Liver (tissue), 3 donors: ENCODE measurements at regions not wholly inside any gene's neighbourhood (a gene's known extent, or its start where the extent isn't known, plus 50 kb on each side); places are given as distances from the start of the nearest gene placed in this dataset.

ENCODE experiments used
- GABPA ChIP-seq, 2 donors: IDR thresholded peaks in 1 of 2; conservative IDR thresholded peaks in 1 of 2; 2 replicates each; pipeline ENCODE4 v1.6.1; 2016; ENCODE audit warnings: antibody characterized with exemption in 2 of 2, mild to moderate bottlenecking in 1 of 2, moderate library complexity in 1 of 2
- JUND ChIP-seq, 2 donors: IDR thresholded peaks; 2 replicates each; pipeline ENCODE4 v1.6.1; 2016; ENCODE audit warnings: antibody characterized with exemption in 2 of 2
- RXRA ChIP-seq, 2 donors: IDR thresholded peaks; 2 replicates each; pipeline ENCODE4 v1.6.1; 2017 to 2018; ENCODE audit warnings: antibody characterized with exemption in 2 of 2, mild to moderate bottlenecking in 1 of 2
- SP1 ChIP-seq: IDR thresholded peaks from 2 replicates; pipeline ENCODE4 v1.6.1; 2018; ENCODE audit warnings: antibody characterized with exemption, mild to moderate bottlenecking
- TAF1 ChIP-seq: conservative IDR thresholded peaks from 2 replicates; pipeline ENCODE4 v1.6.1; 2016; ENCODE audit warnings: antibody characterized with exemption, mild to moderate bottlenecking
- YY1 ChIP-seq: IDR thresholded peaks from 2 replicates; pipeline ENCODE4 v1.6.1; 2016; ENCODE audit warnings: antibody characterized with exemption, mild to moderate bottlenecking
- TF ChIP-seq, protein P1 (sequence below): fragments of 150-350 bp; IDR thresholded peaks from 2 replicates; pipeline ENCODE4 v1.5.1; 2017; ENCODE audit warnings: improper control_type of control experiment, low read depth, low read length; ENCODE audit not compliant: missing input control
- TF ChIP-seq, protein P2 (sequence below): IDR thresholded peaks from 2 replicates; pipeline ENCODE4 v1.6.1; 2016; ENCODE audit warnings: antibody characterized with exemption
- TF ChIP-seq, protein P3 (sequence below): IDR thresholded peaks from 2 replicates; pipeline ENCODE4 v1.6.1; 2016; ENCODE audit warnings: antibody characterized with exemption
- TF ChIP-seq, protein P4 (sequence below): IDR thresholded peaks from 2 replicates; pipeline ENCODE4 v1.6.1; 2016; ENCODE audit warnings: antibody characterized with exemption, mild to moderate bottlenecking
- donor health status: healthy.
- donor health status: healthy.

DNA sequence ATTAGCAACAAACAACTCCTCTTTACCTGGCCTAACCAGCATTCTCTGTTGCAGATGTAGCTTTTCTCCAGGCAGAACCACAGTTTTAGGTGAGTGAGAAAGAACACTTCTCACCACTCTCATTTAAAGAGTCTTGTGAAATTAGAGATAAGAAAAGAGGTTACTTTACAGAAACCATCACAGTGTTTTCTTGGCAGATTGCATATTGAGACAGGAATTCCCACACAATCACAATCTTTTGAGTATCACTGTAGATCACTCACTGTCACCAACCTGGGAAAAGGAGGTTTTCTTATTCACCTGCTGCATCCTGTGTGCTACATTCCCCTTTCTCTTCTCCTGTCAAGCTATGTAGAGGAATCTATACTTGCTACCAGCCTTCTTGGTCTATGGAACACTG, 574.6 kb downstream of the SLC4A3 start:
- TF ChIP-seq, protein P1, sequence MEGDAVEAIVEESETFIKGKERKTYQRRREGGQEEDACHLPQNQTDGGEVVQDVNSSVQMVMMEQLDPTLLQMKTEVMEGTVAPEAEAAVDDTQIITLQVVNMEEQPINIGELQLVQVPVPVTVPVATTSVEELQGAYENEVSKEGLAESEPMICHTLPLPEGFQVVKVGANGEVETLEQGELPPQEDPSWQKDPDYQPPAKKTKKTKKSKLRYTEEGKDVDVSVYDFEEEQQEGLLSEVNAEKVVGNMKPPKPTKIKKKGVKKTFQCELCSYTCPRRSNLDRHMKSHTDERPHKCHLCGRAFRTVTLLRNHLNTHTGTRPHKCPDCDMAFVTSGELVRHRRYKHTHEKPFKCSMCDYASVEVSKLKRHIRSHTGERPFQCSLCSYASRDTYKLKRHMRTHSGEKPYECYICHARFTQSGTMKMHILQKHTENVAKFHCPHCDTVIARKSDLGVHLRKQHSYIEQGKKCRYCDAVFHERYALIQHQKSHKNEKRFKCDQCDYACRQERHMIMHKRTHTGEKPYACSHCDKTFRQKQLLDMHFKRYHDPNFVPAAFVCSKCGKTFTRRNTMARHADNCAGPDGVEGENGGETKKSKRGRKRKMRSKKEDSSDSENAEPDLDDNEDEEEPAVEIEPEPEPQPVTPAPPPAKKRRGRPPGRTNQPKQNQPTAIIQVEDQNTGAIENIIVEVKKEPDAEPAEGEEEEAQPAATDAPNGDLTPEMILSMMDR = no peak
- TF ChIP-seq TAF1 (no peak), GABPA (IDR thresholded peaks at IDR 0.05 in 1 of 2, conservative IDR thresholded peaks at IDR 0.05 in 1 of 2) (no peak), YY1 (no peak), JUND (IDR thresholded peaks at IDR 0.05) (no peak), SP1 (no peak), RXRA (IDR thresholded peaks at IDR 0.05) (no peak)
- TF ChIP-seq, protein P2, sequence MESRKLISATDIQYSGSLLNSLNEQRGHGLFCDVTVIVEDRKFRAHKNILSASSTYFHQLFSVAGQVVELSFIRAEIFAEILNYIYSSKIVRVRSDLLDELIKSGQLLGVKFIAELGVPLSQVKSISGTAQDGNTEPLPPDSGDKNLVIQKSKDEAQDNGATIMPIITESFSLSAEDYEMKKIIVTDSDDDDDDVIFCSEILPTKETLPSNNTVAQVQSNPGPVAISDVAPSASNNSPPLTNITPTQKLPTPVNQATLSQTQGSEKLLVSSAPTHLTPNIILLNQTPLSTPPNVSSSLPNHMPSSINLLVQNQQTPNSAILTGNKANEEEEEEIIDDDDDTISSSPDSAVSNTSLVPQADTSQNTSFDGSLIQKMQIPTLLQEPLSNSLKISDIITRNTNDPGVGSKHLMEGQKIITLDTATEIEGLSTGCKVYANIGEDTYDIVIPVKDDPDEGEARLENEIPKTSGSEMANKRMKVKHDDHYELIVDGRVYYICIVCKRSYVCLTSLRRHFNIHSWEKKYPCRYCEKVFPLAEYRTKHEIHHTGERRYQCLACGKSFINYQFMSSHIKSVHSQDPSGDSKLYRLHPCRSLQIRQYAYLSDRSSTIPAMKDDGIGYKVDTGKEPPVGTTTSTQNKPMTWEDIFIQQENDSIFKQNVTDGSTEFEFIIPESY = no peak
- TF ChIP-seq, protein P3, sequence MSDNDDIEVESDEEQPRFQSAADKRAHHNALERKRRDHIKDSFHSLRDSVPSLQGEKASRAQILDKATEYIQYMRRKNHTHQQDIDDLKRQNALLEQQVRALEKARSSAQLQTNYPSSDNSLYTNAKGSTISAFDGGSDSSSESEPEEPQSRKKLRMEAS = no peak
- TF ChIP-seq, protein P4, sequence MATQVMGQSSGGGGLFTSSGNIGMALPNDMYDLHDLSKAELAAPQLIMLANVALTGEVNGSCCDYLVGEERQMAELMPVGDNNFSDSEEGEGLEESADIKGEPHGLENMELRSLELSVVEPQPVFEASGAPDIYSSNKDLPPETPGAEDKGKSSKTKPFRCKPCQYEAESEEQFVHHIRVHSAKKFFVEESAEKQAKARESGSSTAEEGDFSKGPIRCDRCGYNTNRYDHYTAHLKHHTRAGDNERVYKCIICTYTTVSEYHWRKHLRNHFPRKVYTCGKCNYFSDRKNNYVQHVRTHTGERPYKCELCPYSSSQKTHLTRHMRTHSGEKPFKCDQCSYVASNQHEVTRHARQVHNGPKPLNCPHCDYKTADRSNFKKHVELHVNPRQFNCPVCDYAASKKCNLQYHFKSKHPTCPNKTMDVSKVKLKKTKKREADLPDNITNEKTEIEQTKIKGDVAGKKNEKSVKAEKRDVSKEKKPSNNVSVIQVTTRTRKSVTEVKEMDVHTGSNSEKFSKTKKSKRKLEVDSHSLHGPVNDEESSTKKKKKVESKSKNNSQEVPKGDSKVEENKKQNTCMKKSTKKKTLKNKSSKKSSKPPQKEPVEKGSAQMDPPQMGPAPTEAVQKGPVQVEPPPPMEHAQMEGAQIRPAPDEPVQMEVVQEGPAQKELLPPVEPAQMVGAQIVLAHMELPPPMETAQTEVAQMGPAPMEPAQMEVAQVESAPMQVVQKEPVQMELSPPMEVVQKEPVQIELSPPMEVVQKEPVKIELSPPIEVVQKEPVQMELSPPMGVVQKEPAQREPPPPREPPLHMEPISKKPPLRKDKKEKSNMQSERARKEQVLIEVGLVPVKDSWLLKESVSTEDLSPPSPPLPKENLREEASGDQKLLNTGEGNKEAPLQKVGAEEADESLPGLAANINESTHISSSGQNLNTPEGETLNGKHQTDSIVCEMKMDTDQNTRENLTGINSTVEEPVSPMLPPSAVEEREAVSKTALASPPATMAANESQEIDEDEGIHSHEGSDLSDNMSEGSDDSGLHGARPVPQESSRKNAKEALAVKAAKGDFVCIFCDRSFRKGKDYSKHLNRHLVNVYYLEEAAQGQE = no peak
